HL-60 (cell line): ENCODE measurements at regions not wholly inside any gene's neighbourhood (a gene's known extent, or its start where the extent isn't known, plus 50 kb on each side); places are given as distances from the start of the nearest gene placed in this dataset.
"Not testable (repeated sequence)": the region's sequence is repeated elsewhere in the genome, so short reads cannot be mapped to it uniquely, and the experiment has no call there.

ENCODE experiments used
- DNase-seq, 2 experiments: peaks; one replicate each; pipeline ENCODE4 v3.0.0-alpha.2; 2010 to 2020; ENCODE audit warnings: low read depth in 1 of 2, low spot score in 1 of 2
- H3K27ac ChIP-seq: fragments of 250-450 bp; sonication (Bioruptor Pico); replicated peaks from 2 replicates; pipeline ENCODE4 v1.5.1; 2020; ENCODE audit warnings: mild to moderate bottlenecking, moderate library complexity
- H3K27me3 ChIP-seq: fragments of 250-450 bp; sonication (Bioruptor Pico); 2 replicates; pipeline ENCODE4 v1.5.1; 2021; ENCODE audit warnings: mild to moderate bottlenecking, moderate library complexity; ENCODE audit not compliant: insufficient read depth, poor library complexity, severe bottlenecking
- H3K4me3 ChIP-seq: replicated peaks from 2 replicates; pipeline ENCODE4 v1.5.1; 2011; ENCODE audit warnings: mild to moderate bottlenecking, control low read depth, low read length; ENCODE audit not compliant: insufficient read depth
- CTCF ChIP-seq: IDR thresholded peaks from one replicate; pipeline ENCODE4 v1.5.1; 2011; ENCODE audit warnings: low read length, control low read depth, inconsistent platforms; ENCODE audit not compliant: insufficient read depth
- REST ChIP-seq: IDR thresholded peaks from 2 replicates; pipeline ENCODE4 v1.6.1; 2012; ENCODE audit warnings: low read depth; ENCODE audit not compliant: insufficient replicate concordance
- SPI1 ChIP-seq: IDR thresholded peaks from 2 replicates; pipeline ENCODE4 v1.6.1; 2012; ENCODE audit warnings: low read depth, mild to moderate bottlenecking, borderline replicate concordance

GRCh38 chr4:189548484-189549125, 392.1 kb upstream of the FRG1 start:
- H3K27me3 ChIP-seq: no peaks in the 10 kb centered on the region
- DNase-seq: no peak
- TF ChIP-seq REST: no peak
- TF ChIP-seq CTCF: no peak
- TF ChIP-seq SPI1: no peak

DNA sequence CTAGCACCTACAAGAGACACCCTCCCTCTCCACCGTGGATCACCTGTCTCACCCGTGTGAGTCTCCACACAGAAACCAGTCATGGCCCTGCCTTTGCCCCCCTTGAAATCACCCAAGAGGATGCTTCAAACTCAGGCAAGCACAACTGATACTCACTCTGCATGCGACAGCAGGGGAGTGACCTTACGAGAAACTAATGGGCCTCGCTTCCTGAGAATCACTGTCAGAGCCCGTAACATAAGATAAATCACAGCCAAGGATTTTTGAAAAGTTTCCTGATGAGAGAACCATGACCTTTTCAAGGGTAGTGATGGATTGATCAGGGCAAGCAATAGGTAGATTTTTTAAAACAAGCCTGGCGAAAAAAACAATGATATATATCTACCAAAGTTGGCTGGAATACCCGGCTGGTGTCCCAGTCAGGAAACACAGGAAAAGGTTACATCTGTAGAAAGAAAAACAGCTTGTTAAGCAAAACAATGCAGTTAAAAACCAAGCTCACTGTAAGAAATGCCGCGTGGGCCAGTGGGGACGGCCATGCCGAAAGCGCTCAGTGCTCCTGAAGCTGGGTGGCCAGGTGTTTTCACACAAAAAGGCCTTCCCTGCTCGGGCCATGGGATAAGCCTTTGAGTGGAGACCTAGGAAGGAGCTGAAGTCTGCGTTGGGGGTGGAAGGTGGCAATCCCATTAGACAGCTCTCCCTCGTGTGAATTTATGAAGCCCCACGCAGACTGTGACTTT, 388.6 kb upstream of the FRG1 start:
- not testable (repeated sequence) for H3K27me3 ChIP-seq, H3K4me3 ChIP-seq, DNase-seq, H3K27ac ChIP-seq

More at GRCh38 chr4:189548484-189549125, 392.1 kb upstream of the FRG1 start:
- Histone ChIP-seq H3K27ac (no peak overlapping the region), H3K4me3 (no peak overlapping the region)

DNA sequence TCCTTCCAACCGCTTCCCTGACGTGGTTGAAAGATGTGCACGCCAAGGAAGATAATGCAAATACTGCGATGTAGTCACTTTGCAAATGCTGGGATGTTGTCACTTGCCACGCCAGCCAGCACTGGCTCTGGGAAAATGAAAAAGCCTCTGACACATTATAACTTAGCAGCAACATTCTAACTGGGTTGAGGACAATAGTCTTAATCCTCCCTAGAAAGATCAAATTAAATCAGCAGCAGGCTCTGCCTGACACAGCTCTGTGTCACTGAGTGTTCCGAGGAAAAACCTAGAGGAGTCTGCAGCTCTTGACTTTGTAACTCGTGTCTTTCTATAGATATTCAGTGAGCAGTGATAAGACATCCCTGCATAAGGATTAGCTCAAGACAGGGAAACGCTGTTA, 380.1 kb upstream of the FRG1 start:
- not testable (repeated sequence) for DNase-seq, H3K27ac ChIP-seq, H3K27me3 ChIP-seq, H3K4me3 ChIP-seq

GRCh38 chr4:189563751-189564150, 376.9 kb upstream of the FRG1 start:
- H3K27me3 ChIP-seq, H3K4me3 ChIP-seq, DNase-seq, H3K27ac ChIP-seq: not testable (repeated sequence)

- not testable (repeated sequence) for H3K27me3 ChIP-seq, H3K4me3 ChIP-seq, H3K27ac ChIP-seq, DNase-seq
Observed at GRCh38 chr4:189566271-189566670, 374.4 kb upstream of the FRG1 start.

GRCh38 chr4:189566900-189567299, 373.8 kb upstream of the FRG1 start:
- H3K4me3 ChIP-seq, H3K27ac ChIP-seq, H3K27me3 ChIP-seq: not testable (repeated sequence)
- TF ChIP-seq SPI1: peak; percentile 96
- peak; percentile 67 to 84 for DNase-seq

DNA sequence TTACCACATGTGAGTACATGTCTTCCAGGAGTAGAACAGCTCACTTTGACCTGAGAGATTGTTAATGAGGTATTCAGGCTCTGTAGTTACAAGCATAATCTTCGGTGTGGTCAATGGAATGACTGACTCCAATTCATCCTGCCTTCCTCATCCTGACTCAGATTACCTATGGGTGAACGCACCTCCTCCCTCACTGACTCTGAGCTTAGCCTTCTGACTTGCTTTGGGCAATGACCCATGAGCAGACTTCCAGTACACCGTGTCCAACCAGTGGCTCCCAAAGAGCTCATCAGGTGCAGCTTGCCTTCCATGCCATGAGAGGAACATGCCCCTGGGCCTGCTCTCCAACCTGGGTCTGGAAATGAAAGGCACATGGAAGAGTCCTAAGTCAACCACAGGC, 361.0 kb upstream of the FRG1 start:
- not testable (repeated sequence) for DNase-seq, H3K4me3 ChIP-seq, H3K27ac ChIP-seq, H3K27me3 ChIP-seq

GRCh38 chr4:189586908-189587632, 353.6 kb upstream of the FRG1 start:
- not testable (repeated sequence) for DNase-seq, H3K27ac ChIP-seq

GRCh38 chr4:189589201-189589600, 351.5 kb upstream of the FRG1 start:
- not testable (repeated sequence) for H3K27me3 ChIP-seq, H3K4me3 ChIP-seq, DNase-seq, H3K27ac ChIP-seq

More at GRCh38 chr4:189586908-189587632, 353.6 kb upstream of the FRG1 start:
- not testable (repeated sequence) for H3K27me3 ChIP-seq, H3K4me3 ChIP-seq
